Astrocyte of the cerebellum (primary cell): ENCODE measurements at regions not wholly inside any gene's neighbourhood (a gene's known extent, or its start where the extent isn't known, plus 50 kb on each side); places are given as distances from the start of the nearest gene placed in this dataset.

Experiments used
- DNase-seq: peaks from one replicate; pipeline ENCODE4 v3.0.0-alpha.2; 2011; ENCODE audit warnings: low read depth
- H3K4me3 ChIP-seq: 2 replicates; pipeline ENCODE4 v1.5.1; 2011; ENCODE audit warnings: mild to moderate bottlenecking, low read depth, low read length, moderate library complexity
- CTCF ChIP-seq: IDR thresholded peaks from 2 replicates; pipeline ENCODE4 v1.5.1; 2012; ENCODE audit warnings: low read length, low read depth, moderate library complexity, mild to moderate bottlenecking; ENCODE audit errors: missing control alignments
- in situ Hi-C: cut with HindIII; loops from 2 replicates; pipeline ENCODE4 v1.10.0; 2017; ENCODE audit warnings: low sequenced_read_pairs

- H3K4me3 ChIP-seq, result no peak overlapping the region
- in situ Hi-C loops, result no loop called here
- no peak for TF ChIP-seq CTCF
- no peak for DNase-seq
Observed at GRCh38 chr14:65239938-65240296, 137.6 kb upstream of the MAX start.

GRCh38 chr14:65241125-65241752 lies 138.9 kb upstream of the MAX start:
- H3K4me3 ChIP-seq, result no peak overlapping the region
- TF ChIP-seq CTCF, result no peak
- DNase-seq, result no peak
- in situ Hi-C loops, result no loop called here

- TF ChIP-seq CTCF, result no peak
- in situ Hi-C loops, result no loop called here
- H3K4me3 ChIP-seq, result no peak overlapping the region
- no peak for DNase-seq
Observed at GRCh38 chr14:65242732-65243134, 140.4 kb upstream of the MAX start.

- in situ Hi-C loops, result no loop called here
- no peak for DNase-seq
- no peak overlapping the region for H3K4me3 ChIP-seq
- TF ChIP-seq CTCF, result no peak
Observed at GRCh38 chr14:65243766-65244442, 141.6 kb upstream of the MAX start.

GRCh38 chr14:65249471-65250161 lies 147.3 kb upstream of the MAX start:
- H3K4me3 ChIP-seq, result no peak overlapping the region
- DNase-seq, result no peak
- no peak for TF ChIP-seq CTCF
- in situ Hi-C loops, result no loop called here

- no peak for DNase-seq
- in situ Hi-C loops, result no loop called here
- TF ChIP-seq CTCF, result no peak
- no peak overlapping the region for H3K4me3 ChIP-seq
Observed at GRCh38 chr14:65250162-65250495, 147.8 kb upstream of the MAX start.
